HG03066 (cell line): ENCODE measurements at regions not wholly inside any gene's neighbourhood (a gene's known extent, or its start where the extent isn't known, plus 50 kb on each side); places are given as distances from the start of the nearest gene placed in this dataset.

Source experiments
- ATAC-seq: cut with Tn5 transposase; IDR thresholded peaks from one replicate; pipeline ENCODE4 v1.9.1; 2021; ENCODE audit warnings: low read depth; ENCODE audit not compliant: unreplicated experiment

DNA sequence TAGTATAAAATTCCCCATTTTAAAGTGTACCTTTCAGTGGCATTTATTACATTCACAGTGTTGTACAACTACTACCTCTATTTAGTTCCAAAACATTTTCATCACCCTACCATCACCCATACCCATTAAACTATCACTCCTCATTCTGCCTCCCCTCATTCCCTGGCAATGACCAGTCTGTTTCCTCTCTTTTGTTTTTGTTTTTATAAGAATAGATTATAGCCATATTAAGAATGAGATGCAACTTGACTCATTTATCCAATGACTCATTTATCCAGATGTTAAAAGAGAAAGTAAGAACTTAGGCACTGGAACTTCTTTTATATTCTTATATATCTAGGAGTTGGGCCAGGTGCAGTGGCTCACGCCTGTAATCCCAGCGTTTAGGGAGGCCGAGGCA is 156.3 kb downstream of the FAT3 start:
- no peak for ATAC-seq

DNA sequence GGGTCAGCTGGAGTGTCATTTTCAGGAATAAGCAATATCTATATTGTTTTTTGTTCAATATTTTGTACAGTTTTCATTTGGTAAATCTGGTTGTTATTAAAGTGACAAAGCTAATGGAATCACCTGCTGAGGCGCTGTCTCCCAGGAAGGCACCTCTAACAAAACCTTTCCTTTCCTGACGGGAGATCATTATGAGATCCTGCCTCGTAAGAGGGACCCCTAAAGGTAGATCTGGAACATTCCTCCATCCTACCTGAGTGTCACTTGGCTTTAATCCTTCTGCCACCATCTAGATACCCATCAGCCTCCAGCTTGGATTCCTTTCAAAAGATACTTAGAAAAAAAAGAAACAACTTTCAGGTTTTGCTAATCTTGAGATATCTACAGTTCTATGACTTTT is 157.7 kb downstream of the FAT3 start:
- ATAC-seq = no peak

DNA sequence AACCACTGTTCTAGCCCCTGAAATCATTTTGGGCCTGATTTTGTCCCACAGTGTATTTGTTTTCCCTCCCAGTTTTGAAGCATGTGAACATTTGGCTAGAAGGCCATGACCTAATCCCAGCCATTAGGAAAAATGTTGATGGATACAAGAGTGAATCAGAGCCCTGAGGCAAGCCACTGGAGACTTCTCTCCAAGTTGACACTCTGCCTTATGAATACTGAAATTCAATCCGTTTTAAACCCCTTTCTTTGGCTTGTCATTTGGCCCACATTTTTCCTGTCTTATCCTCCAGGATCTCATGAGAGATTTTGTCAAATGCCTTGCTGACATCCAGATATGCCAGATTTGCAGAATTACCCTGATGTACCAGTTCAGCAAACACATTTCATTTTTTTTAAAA is 158.8 kb downstream of the FAT3 start:
- no peak for ATAC-seq

GRCh38 chr11:92384358-92384757 is 159.7 kb downstream of the FAT3 start:
- no peak for ATAC-seq

DNA sequence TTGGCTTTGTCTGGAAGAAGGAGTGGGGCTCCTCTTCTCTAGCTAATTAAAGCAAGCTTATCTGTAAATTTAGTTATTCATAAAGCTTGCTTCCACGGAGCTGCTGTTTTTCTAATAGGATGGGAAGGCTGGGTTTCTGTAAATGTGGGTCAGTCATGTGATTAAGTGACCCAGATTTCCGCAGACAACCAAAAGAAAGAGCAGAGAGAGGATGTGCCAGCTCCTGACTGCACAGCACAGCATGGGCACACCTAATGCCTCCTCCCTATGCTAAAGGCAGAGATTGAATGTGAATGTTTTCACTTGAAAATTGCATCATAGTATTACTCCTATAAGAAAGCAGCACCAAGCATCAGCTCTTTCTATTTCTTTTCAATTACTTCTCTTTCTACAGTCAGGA is 160.2 kb downstream of the FAT3 start:
- ATAC-seq = no peak

DNA sequence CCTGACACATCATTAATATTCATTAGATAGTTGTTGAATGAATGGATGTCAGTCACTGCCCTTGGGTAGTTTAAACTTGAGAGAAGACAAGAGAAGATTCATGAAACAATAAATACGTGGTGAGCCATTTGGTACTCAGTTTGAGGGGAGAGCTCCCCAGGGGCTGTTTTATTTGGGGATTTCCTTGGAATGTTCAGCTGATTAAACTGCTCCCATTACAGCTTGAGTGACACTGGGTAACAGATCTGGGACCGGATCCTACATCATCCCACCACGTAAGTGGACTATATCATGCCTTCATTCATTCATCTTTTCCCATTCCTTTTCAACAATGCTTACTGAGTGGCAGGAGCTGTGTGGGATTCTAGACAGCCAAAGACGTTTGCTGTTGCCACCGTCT is 162.0 kb downstream of the FAT3 start:
- no peak for ATAC-seq

GRCh38 chr11:92387859-92388258 is 163.2 kb downstream of the FAT3 start:
- ATAC-seq = no peak

GRCh38 chr11:92388380-92388779 is 163.8 kb downstream of the FAT3 start:
- no peak for ATAC-seq

- ATAC-seq = no peak
Measured at GRCh38 chr11:92390783-92391182, 166.2 kb downstream of the FAT3 start.

GRCh38 chr11:92391364-92391763 is 166.7 kb downstream of the FAT3 start:
- ATAC-seq = no peak

GRCh38 chr11:92391808-92392207 is 167.2 kb downstream of the FAT3 start:
- no peak for ATAC-seq

DNA sequence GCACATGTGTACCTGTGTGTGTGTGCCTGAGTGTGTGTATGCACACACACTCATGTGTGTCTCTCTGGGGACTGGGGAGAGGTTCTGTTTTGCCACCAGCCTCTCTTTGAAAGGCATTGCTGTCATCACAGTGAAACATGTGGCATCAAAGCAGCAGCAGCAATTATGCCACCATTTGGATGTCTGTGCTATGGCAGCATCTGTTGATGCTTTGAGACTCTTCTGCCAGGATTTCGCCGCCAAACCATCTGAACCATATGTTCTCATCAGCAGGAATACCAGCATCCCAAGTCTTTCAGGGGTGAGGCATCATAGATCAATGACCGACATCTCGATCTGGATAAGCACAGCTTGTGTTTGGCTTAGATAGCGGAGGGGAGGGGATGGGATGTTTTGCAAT is 168.6 kb downstream of the FAT3 start:
- no peak for ATAC-seq

- ATAC-seq = no peak
Measured at GRCh38 chr11:92396133-92396532, 171.5 kb downstream of the FAT3 start.

- no peak for ATAC-seq
Measured at GRCh38 chr11:92397221-92397755, 172.7 kb downstream of the FAT3 start.

DNA sequence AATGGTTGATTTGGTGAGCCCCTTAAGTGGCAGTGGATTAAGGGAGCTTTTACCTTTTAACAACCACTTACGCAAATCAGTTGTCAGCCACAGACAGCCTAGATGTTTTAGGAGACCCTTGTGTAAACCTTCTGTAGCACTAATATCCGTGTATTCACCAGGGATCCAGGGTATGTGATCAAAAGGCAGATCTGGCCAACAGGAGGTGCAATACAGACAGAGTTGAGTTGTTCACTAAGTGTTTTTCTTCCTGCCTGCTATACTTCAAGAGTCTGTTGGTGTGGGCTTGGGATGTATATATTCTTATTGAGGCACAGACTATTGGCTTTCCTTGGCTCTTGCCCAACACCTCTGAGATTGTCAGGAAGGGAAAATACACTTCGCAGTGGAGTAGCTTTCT is 175.1 kb downstream of the FAT3 start:
- no peak for ATAC-seq

DNA sequence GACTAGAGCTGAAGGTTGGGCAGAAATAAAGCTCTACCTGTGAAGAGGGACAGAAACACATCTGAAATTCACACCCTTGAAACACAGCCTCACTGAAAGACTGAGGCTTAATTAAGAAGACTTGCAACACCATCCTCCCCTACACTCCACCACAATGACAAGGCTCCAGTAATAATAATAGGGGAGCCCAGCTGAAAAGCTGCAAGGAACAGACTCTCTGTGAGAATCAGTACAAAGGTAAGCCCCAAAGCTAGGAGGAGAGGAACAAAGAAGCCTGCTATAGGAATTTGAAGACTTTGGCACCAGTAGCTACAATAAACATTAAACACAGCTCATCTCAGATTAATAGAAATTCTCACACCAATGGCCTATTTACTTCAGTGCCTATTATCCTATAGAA is 176.9 kb downstream of the FAT3 start:
- no peak for ATAC-seq

- ATAC-seq = no peak
Measured at GRCh38 chr11:92406472-92406871, 181.9 kb downstream of the FAT3 start.

DNA sequence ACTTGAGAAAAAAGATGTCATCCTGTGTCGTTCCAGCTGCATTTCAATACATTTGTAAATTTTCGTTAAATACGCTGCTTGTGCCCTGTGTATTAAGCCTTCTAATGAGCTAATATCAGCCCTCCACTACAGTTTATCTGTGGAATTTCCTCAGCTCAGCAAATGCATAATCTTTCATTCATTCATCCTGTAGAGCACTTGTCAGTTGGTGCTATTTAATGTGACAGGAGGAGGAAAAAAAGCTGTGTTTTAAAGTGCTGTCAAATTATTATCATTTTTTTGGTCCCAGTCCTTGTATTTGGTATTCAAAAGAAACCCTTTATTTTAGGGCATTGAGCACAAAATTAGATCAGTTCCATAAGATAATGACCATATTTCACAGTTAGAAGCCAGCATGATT is 184.7 kb downstream of the FAT3 start:
- ATAC-seq = no peak

GRCh38 chr11:92409956-92410355 is 185.3 kb downstream of the FAT3 start:
- ATAC-seq = no peak

DNA sequence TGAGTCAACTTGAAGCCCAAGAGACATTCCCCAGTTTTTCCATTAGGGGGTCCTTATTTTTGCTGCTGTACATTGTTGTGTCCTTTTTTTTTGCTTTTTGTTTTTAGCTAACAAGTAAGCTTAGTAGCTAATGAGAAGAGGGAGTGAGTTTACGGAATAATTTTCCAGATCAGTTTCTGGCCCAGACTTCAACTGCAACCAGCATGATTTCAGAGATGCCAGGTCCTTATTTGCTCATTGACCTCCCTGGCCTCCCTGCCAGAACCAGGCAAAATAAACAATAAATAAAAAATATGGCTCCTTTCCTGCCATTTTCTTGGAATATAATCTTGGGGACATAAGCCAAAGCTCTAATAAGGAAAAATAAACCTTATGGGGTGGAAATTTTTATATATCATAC is 185.9 kb downstream of the FAT3 start:
- no peak for ATAC-seq

- ATAC-seq = no peak
Measured at GRCh38 chr11:92411431-92411830, 186.8 kb downstream of the FAT3 start.

DNA sequence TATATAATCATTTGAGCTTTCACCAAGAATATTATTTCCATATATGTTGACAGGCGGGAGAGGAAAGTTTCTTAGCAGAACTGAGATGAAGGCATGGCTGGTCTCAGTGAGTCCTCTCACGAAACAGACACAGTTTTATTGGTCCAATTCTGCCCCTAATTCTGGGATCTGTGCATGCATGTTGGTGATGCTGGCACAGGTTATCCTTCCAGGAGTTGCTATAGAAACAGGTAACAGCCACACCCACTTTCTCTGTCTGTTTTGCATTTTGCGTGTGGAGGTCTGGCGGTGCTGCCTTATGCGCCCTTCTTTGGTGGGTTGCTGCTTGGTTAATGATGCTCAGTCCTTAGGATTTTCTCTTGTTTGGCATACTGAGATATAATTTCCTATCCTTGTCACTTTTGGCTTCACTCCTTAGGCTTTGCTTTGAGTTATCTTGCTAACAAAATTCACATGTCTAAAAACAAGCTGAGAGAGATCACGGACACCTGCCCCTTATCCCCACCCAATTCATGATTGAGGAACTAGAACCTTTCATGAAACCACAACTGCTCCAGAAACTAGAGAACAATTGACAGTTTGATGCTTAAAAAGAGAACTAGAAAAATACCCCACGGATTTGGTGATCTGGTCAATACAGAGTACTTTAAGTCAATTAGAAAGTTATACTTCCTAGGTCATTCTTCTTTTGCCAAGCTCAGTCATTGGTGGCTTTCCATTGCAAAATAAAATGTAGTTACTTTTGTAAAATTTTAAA is 189.3 kb downstream of the FAT3 start:
- no peak for ATAC-seq
